ENCODE measurements at regions not wholly inside any gene's neighbourhood (a gene's known extent, or its start where the extent isn't known, plus 50 kb on each side); places are given as distances from the start of the nearest gene placed in this dataset.
"Not testable (repeated sequence)": the region's sequence is repeated elsewhere in the genome, so short reads cannot be mapped to it uniquely, and the experiment has no call there.

GRCh38 chr7:65699715-65700356 lies 173.0 kb upstream of the VKORC1L1 start:
- H3K4me1 ChIP-seq; H3K4me3 ChIP-seq; intact Hi-C loops (cut with DNase I; ENCODE audit: low total_unique reads); H3K9me3 ChIP-seq; H3K27ac ChIP-seq; H3K36me3 ChIP-seq; DNase-seq (ENCODE audit: low spot score in 2 of 2); H3K27me3 ChIP-seq: not testable (repeated sequence)

- H3K4me1 ChIP-seq, result not testable (repeated sequence)
Measured at GRCh38 chr7:65719123-65719798, 153.6 kb upstream of the VKORC1L1 start.

DNA sequence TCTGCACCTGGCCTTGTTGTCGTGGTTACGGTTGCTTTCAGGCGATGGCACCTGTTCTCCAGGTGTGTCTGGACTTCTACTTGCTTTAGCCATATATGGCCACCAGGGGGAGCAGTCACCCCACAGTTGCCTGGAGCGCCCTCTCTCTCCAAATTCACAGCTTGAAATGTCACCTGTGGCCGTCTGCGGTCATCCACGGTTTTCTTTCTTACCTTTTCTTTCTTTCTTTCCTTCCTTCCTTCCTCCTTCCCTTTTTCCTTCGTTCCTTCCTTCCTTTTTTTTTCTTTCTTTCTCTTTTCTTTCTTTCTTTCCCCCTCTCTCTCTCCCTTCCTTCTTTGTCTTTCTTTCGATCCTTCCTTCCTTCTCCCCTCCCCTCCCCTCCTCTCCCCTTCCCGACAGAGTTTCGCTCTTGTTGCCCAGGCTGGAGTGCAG lies 150.5 kb upstream of the VKORC1L1 start:
- Histone ChIP-seq H3K36me3 (no peaks in the 10 kb centered on the region), H3K27ac (no peak overlapping the region), H3K27me3 (no peaks in the 10 kb centered on the region), H3K9me3 (no peaks in the 10 kb centered on the region), H3K4me1 (no peaks in the 10 kb centered on the region), H3K4me3 (no peak overlapping the region)
- intact Hi-C loops (cut with DNase I; ENCODE audit: low total_unique reads), result no loop called here
- TF ChIP-seq POLR2A (IDR thresholded peaks at IDR 0.05), result no peak
- TF ChIP-seq, protein P1, sequence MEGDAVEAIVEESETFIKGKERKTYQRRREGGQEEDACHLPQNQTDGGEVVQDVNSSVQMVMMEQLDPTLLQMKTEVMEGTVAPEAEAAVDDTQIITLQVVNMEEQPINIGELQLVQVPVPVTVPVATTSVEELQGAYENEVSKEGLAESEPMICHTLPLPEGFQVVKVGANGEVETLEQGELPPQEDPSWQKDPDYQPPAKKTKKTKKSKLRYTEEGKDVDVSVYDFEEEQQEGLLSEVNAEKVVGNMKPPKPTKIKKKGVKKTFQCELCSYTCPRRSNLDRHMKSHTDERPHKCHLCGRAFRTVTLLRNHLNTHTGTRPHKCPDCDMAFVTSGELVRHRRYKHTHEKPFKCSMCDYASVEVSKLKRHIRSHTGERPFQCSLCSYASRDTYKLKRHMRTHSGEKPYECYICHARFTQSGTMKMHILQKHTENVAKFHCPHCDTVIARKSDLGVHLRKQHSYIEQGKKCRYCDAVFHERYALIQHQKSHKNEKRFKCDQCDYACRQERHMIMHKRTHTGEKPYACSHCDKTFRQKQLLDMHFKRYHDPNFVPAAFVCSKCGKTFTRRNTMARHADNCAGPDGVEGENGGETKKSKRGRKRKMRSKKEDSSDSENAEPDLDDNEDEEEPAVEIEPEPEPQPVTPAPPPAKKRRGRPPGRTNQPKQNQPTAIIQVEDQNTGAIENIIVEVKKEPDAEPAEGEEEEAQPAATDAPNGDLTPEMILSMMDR (IDR thresholded peaks at IDR 0.05), result peak; percentile 23 to 67 (median 30)
- DNase-seq (ENCODE audit: low spot score in 2 of 2), result peak; percentile 40 to 59

More at GRCh38 chr7:65719123-65719798, 153.6 kb upstream of the VKORC1L1 start:
- DNase-seq (ENCODE audit: low spot score in 2 of 2); intact Hi-C loops (cut with DNase I; ENCODE audit: low total_unique reads); H3K9me3 ChIP-seq; H3K27me3 ChIP-seq; H3K36me3 ChIP-seq; H3K27ac ChIP-seq; H3K4me3 ChIP-seq: not testable (repeated sequence)

GRCh38 chr7:65727182-65727581 lies 145.7 kb upstream of the VKORC1L1 start:
- H3K27me3 ChIP-seq; H3K4me1 ChIP-seq; H3K4me3 ChIP-seq; H3K9me3 ChIP-seq; intact Hi-C loops (cut with DNase I; ENCODE audit: low total_unique reads); DNase-seq (ENCODE audit: low spot score in 2 of 2); H3K27ac ChIP-seq; H3K36me3 ChIP-seq: not testable (repeated sequence)

GRCh38 chr7:65731129-65731528 lies 141.7 kb upstream of the VKORC1L1 start:
- Histone ChIP-seq H3K4me3 (peak overlapping the region; percentile 22 to 63 (median 38)), H3K27me3 (no peaks in the 10 kb centered on the region), H3K27ac (no peak overlapping the region), H3K36me3 (no peaks in the 10 kb centered on the region), H3K4me1 (no peaks in the 10 kb centered on the region), H3K9me3 (no peaks in the 10 kb centered on the region)
- TF ChIP-seq POLR2AphosphoS5 (IDR thresholded peaks at IDR 0.05) (no peak), POLR2A (IDR thresholded peaks at IDR 0.05) (no peak)
- TF ChIP-seq, protein P1 (IDR thresholded peaks at IDR 0.05), result no peak
- no peak for DNase-seq (ENCODE audit: low spot score in 2 of 2)
- intact Hi-C loops (cut with DNase I; ENCODE audit: low total_unique reads), result no loop called here

GRCh38 chr7:65731562-65732035 lies 141.3 kb upstream of the VKORC1L1 start:
- H3K4me3 ChIP-seq, result peak overlapping the region; percentile 22 to 63 (median 38)
- no peak overlapping the region for H3K27ac ChIP-seq
- intact Hi-C loops (cut with DNase I; ENCODE audit: low total_unique reads), result no loop called here
- no peaks in the 10 kb centered on the region for H3K36me3 ChIP-seq
- no peak for DNase-seq (ENCODE audit: low spot score in 2 of 2)
- no peaks in the 10 kb centered on the region for H3K9me3 ChIP-seq
- H3K4me1 ChIP-seq, result no peaks in the 10 kb centered on the region
- no peaks in the 10 kb centered on the region for H3K27me3 ChIP-seq
- TF ChIP-seq, protein P1 (IDR thresholded peaks at IDR 0.05), result no peak
- no peak for TF ChIP-seq POLR2AphosphoS5 (IDR thresholded peaks at IDR 0.05)
- no peak for TF ChIP-seq POLR2A (IDR thresholded peaks at IDR 0.05)

Data from breast epithelium (tissue), 4 donors.